Hindlimb muscle (tissue), 1 donor: ENCODE measurements at regions not wholly inside any gene's neighbourhood (a gene's known extent, or its start where the extent isn't known, plus 50 kb on each side); places are given as distances from the start of the nearest gene placed in this dataset.

Experiments
- DNase-seq: peaks from one replicate; pipeline ENCODE4 v3.0.0-alpha.2; 2013

- DNase-seq: no peak
These were observed 958.8 kb downstream of the TFAP2A start for GRCh38 chr6:9455864-9456658.

- DNase-seq: no peak
These were observed 975.1 kb downstream of the TFAP2A start for GRCh38 chr6:9439621-9440330.

GRCh38 chr6:9437836-9438235 lies 977.0 kb downstream of the TFAP2A start:
- no peak for DNase-seq

GRCh38 chr6:9435281-9435680 lies 979.6 kb downstream of the TFAP2A start:
- no peak for DNase-seq

- no peak for DNase-seq
These were observed 982.9 kb downstream of the TFAP2A start for GRCh38 chr6:9431945-9432344.

GRCh38 chr6:9428421-9429172 lies 986.3 kb downstream of the TFAP2A start:
- no peak for DNase-seq

- DNase-seq: no peak
These were observed 986.8 kb upstream of the SLC35B3 start for GRCh38 chr6:9422138-9422537.

- DNase-seq: no peak
These were observed 985.1 kb upstream of the SLC35B3 start for GRCh38 chr6:9420316-9421015.

- no peak for DNase-seq
These were observed 982.1 kb upstream of the SLC35B3 start for GRCh38 chr6:9417400-9417799.

- no peak for DNase-seq
These were observed 977.7 kb upstream of the SLC35B3 start for GRCh38 chr6:9412951-9413559.

GRCh38 chr6:9409126-9409525 lies 973.8 kb upstream of the SLC35B3 start:
- no peak for DNase-seq

GRCh38 chr6:9408402-9409117 lies 973.2 kb upstream of the SLC35B3 start:
- no peak for DNase-seq

GRCh38 chr6:9405825-9406224 lies 970.5 kb upstream of the SLC35B3 start:
- DNase-seq: no peak

GRCh38 chr6:9405369-9405768 lies 970.0 kb upstream of the SLC35B3 start:
- DNase-seq: no peak

- DNase-seq: no peak
These were observed 969.2 kb upstream of the SLC35B3 start for GRCh38 chr6:9404351-9405146.

- DNase-seq: no peak
These were observed 968.4 kb upstream of the SLC35B3 start for GRCh38 chr6:9403736-9404135.

GRCh38 chr6:9401960-9402359 lies 966.6 kb upstream of the SLC35B3 start:
- DNase-seq: no peak

- no peak for DNase-seq
These were observed 964.6 kb upstream of the SLC35B3 start for GRCh38 chr6:9399916-9400315.

GRCh38 chr6:9398767-9399373 lies 963.5 kb upstream of the SLC35B3 start:
- DNase-seq: no peak

GRCh38 chr6:9398071-9398766 lies 962.9 kb upstream of the SLC35B3 start:
- DNase-seq: no peak
